ENCODE measurements at regions not wholly inside any gene's neighbourhood (a gene's known extent, or its start where the extent isn't known, plus 50 kb on each side); places are given as distances from the start of the nearest gene placed in this dataset.

DNA sequence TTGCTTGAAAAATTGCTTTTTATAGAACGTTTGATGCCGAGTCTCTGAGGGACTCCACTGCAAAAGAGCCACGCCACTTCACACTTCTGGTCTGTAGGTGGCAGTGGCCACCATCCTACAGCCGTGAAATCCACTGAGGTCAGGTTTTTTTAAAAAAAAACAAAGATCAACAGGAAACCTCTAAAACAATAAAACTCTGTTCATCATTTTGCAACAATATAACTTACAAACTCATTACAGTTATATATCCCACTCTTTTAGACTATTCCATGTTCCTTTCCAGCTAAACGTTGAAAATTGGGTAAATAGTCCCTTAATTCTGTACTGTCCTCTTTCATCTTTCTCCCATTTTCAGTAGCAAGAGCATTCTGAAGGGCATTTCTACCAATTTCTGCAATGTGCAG lies 64.6 kb upstream of the FMN2 start:
- TF ChIP-seq, protein P1, sequence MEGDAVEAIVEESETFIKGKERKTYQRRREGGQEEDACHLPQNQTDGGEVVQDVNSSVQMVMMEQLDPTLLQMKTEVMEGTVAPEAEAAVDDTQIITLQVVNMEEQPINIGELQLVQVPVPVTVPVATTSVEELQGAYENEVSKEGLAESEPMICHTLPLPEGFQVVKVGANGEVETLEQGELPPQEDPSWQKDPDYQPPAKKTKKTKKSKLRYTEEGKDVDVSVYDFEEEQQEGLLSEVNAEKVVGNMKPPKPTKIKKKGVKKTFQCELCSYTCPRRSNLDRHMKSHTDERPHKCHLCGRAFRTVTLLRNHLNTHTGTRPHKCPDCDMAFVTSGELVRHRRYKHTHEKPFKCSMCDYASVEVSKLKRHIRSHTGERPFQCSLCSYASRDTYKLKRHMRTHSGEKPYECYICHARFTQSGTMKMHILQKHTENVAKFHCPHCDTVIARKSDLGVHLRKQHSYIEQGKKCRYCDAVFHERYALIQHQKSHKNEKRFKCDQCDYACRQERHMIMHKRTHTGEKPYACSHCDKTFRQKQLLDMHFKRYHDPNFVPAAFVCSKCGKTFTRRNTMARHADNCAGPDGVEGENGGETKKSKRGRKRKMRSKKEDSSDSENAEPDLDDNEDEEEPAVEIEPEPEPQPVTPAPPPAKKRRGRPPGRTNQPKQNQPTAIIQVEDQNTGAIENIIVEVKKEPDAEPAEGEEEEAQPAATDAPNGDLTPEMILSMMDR (IDR thresholded peaks at IDR 0.05): peak in 1 of 3 donors; percentile 48
- ATAC-seq (ENCODE audit: low FRiP score) (peak; percentile 69), DNase-seq (ENCODE audit: low spot score) (no peak)

DNA sequence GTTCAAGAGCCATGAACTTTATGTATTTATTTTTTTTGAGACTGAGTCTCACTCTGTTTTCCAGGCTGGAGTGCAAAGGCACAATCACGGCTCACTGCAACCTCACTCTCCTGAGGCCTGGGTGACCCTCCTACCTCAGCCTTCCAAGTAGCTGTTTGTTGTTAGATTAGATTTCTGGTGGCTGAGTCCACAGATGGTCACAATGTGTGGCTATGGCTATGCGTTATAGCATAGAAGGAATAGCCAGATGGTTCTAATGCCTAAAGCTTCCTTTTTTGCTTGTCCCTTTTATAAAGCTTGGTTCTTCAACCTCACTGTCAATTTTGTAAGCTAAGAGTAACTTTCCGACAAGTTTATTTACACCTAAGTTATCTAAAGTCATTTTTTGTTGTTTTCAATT lies 62.3 kb upstream of the FMN2 start:
- TF ChIP-seq, protein P1 (IDR thresholded peaks at IDR 0.05): no peak
- DNase-seq (ENCODE audit: low spot score) (no peak), ATAC-seq (ENCODE audit: low FRiP score) (no peak)

DNA sequence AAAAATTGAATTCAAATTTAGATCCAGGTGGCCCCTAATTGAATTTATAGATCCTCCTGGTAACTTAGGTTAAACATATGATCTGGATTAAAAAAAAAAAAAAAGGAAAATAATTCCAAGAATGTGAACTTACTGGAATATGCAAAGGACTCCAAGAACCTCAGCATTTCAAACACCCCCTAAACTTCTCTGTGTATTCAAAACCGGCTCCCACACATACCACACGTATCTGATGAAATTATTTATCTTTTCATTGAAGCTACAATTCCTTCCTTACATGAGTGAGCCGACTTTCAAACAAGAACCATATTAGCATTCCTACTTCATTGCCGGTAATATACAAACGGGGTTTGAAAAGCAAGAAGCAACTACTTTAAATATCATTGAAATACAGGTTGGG lies 61.4 kb upstream of the FMN2 start:
- ATAC-seq (ENCODE audit: low FRiP score) (no peak), DNase-seq (ENCODE audit: low spot score) (no peak)
- TF ChIP-seq, protein P1 (IDR thresholded peaks at IDR 0.05): no peak

DNA sequence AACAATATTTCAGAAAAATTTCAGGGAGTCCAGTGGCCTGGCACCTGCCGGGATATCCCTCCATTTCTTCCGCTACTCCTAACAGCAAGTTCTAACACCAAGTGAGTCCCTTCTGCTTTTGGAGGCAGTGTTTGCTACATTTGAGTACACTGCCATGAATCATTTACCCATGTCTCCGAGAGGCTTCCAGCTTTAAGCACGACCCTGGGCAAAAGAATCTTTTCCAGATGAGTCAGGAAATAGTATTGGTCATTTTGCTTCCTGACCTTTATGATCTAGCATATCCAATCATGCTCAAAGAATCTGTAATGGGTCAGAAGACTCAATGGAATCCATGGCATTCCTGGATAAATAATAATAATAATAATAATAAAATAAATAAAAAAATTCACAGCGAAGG lies 60.7 kb upstream of the FMN2 start:
- DNase-seq (ENCODE audit: low spot score): no peak
- TF ChIP-seq, protein P1 (IDR thresholded peaks at IDR 0.05): no peak
- peak; percentile 72 for ATAC-seq (ENCODE audit: low FRiP score)

DNA sequence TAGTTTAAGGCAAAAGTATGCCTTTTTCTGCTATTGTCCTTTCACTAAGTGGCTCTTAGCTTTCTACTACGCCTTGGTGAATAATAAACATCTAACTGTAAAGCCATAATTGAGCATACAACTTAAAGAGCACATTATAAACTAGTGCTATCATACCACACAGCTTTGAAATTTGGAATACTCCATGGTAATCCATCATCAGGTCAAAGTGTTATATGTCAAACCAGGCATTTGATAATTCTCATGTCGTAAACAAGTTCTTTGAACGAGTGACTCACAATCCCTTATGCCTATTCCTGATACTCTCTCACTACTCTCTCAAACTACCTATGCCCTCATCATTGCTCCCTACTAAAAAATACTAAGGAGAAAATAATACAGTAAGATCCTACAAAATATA lies 60.3 kb upstream of the FMN2 start:
- DNase-seq (ENCODE audit: low spot score) (no peak), ATAC-seq (ENCODE audit: low FRiP score) (no peak)
- TF ChIP-seq, protein P1 (IDR thresholded peaks at IDR 0.05): no peak

DNA sequence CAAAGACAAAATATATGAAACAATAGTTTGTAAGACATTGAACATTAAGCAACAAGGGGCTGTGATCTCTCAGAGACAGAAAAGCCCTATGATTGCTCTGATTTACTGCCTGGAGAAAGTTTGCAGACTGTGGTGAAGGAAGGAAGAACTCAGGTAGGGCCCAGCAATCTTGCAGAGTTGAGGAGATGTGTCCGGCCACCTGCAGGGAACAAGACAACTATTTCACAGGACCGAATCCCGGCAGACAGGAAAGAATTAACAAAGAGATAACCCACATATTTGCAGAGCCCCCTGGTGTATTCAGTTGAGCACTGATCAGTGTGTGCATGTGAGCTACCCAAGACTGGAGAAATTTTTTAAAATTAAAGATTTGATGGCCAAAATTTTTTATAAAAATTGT lies 58.3 kb upstream of the FMN2 start:
- TF ChIP-seq, protein P1 (IDR thresholded peaks at IDR 0.05): no peak
- no peak for DNase-seq (ENCODE audit: low spot score)
- no peak for ATAC-seq (ENCODE audit: low FRiP score)

DNA sequence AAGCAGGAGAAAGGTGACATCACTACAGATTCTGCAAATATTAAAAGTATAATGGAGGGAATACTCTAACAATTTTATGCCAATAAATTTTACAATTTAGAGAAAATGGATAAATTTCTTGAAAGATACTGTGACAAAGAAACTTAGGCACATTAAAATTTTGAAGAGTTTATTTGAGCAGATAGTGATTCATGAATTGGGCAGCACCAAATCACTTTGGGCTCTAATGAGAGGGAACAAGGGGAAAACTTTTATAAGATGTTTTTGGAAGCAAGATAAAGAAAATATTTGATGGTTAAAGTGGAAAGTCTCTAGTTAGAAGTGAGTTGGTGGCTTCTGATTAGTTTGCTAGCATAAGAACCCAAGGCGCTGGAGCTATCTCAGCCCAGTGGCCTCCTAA lies 55.2 kb upstream of the FMN2 start:
- DNase-seq (ENCODE audit: low spot score) (no peak), ATAC-seq (ENCODE audit: low FRiP score) (no peak)
- TF ChIP-seq, protein P1 (IDR thresholded peaks at IDR 0.05): no peak

Data from omental fat pad (tissue), 3 donors.